ENCODE measurements at regions not wholly inside any gene's neighbourhood (a gene's known extent, or its start where the extent isn't known, plus 50 kb on each side); places are given as distances from the start of the nearest gene placed in this dataset.
"Not testable (repeated sequence)": the region's sequence is repeated elsewhere in the genome, so short reads cannot be mapped to it uniquely, and the experiment has no call there.

DNA sequence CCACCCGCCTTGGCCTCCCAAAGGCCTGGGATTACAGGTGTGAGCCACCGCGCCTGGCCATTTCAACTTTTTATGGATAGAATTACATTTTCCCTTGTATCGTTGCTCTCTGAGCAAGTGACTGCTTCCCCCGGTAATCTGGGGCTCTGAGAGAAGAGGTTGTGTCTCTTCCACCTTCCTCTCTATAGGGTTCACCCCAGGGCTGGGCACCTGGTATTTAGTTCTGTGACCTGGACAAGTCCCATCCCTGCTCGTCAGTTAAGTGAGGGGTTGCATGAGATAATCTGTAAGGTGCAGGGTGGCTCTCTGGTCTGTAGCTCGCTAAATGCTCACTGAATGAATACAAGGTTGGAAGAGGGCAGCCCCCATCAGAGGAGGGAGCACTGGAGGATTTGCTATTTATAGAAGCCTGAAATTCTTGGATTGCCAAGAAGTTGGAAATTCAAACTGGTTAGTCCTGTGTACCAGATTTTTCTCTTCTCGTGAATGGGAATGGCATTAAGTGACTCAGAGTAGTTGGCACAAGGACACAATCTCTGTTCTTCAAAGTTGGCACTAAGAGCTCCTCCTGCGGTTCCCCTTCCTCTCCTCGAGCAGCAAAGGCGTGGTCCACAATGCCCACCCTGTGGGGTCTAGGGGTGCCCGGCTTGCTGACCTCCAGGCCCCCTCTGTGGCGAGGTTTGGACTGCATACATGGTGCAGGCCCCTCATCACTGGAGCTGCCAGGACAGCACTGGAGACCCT lies 68.1 kb upstream of the DLG1 start:
- no peak for DNase-seq

DNA sequence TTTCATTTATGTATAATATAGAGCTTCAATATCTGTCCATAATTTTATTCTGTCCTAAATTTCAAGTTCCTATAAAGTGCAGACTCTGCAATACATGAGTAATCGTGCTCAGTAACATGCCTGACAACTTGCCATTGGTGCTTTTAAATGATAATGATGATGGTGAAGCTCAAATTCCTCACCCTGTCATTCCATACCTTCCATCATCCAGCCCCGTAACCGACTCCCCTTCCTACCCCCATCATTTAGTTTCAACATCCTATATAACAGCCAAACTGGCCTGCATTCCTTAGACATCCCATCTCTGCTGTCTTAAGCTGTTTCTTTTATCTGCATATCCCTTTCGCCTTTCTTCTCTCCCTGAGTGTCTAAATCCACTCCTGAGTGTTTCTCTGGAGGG lies 67.2 kb upstream of the DLG1 start:
- no peak for DNase-seq

DNA sequence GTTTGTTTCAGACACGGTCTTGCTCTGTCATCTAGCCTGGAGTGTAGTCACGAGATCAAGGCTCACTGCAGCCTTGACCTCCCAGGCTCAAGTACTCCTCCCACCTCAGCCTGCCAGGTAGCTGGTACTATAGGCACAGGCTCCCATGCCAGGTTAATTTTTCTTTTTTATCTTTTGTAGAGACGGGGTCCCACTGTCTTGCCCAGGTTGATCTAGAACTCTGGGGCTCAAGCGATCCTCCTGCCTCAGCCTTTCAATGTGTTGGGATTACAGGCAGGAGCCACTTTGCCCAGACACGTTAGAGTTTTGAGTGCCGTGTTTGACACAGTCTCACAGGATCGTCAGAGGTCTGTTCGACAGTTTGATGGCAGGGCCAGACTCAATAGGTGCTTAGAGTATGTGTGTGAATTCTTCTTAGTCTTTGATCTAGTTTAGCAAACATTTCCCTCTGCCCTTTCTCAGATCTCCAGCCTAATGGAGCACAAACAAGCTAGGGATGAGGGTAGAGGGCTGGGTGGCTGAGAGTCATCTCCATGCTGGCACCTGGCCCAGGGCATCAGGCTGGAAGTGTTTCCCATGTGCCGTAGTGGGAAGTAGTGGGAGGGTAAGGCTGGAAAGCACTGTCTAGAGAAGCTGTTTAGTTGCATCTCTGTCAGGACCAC lies 66.1 kb upstream of the DLG1 start:
- DNase-seq, result no peak

DNA sequence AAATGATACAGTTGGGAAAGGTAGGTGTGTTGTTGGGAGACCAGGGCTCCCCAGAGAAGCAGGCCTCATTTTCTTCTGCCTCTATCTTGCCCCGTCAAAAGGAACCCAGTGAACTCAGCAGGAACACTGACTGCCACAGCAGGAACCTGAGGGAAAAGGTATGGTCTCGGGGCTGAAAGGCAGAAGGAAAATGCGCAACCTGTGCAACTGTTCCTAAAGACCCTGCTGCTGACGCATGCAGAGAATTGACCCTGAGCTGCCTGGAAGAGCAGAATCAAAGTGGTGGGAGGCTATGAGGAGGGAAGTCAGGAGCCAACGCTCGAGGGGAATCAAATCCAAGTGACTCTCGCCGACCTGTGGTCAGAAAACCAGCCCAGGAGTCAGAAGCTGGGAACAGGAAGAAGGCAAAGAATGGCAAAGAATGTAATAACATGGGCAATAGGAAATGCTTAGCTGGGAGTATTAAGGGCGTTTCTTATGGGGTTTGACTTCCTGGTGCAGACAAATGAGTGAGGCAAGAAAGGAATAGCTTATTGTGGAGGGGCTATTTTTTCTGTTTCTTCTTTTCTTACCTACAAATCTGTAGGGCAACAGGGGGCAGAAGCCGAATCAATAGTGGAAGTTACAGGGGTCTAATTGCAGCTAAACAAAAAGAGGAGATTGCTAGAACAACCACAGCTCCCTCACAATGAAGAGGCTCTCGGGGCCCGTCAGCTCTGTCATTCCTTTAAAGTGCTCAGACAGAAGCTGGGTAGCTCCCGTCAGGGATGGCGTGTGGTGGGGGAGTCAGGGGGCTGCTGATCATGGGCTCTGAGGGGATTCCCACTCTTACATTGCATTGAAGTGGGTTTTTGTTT lies 65.4 kb upstream of the DLG1 start:
- no peak for DNase-seq

DNA sequence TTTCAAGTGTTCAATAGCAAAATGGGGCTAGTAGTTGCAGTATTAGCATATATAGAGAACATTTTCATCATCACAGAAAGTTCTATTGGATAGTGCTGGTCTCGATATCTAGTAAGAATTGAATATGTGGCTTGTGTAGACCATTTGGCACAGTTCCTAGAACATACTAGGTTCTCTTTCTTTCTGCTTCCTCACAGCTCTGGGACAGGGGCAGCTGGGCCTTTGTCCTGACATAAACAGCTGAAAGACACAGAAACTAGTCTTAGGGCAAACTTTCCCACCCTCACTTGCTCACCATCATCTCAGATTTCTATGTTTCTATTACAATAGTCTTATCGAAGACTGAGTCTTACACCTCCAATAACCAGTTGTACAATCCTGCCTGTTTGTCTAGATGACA lies 63.7 kb upstream of the DLG1 start:
- no peak for DNase-seq

DNA sequence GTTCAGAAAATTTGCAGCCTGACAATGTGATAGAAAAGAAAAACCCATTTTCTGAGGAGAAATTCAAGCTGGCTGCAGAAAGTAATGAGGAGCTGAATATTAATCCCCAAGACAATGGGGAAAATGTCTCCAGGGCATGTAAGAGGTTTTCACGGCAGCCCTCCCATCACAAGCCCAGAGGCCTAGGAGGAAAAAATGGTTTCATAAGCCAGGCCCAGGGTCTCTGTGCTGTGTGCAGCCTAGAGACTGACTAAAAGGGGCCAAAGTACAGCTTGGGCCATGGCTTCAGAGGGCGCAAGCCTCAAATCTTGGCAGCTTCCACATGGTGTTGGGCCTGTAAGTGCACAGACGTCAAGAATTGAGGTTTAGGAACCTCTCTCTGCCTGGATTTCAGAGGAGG lies 61.7 kb upstream of the DLG1 start:
- not testable (repeated sequence) for DNase-seq

DNA sequence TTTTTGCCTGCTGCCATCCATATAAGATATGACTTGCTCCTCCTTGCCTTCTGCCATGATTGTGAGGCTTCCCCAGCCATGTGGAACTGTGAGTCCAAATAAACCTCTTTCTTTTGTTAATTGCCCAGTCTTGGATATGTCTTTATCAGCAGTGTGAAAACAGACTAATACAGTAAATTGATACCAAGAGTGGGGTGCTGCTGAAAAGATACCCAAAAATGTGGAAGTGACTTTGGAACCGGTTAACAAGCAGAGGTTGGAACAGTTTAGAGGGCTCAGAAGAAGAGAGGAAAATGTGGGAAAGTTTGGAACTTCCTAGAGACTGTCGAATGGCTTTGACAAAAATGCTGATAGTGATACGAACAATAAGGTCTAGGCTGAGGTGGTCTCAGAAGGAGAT lies 61.1 kb upstream of the DLG1 start:
- DNase-seq, result not testable (repeated sequence)

DNA sequence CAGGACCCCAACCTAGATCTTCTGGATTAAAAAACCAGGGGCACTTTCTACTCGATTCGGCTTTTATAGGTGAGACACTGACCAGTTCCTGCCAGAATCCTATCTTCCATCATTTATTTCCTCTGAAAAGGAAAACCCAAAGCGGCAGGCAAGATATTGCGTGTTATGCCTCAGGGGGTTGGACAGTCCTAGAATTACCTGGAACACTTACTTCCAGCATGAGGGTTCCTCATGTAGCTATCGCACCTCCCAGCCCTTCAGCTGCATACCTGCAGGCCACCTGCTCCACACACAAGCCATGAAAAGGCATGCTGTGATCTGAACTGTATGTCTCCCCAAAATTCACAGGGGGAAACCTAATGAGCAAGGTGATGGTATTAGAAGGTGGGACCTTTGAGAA lies 58.3 kb upstream of the DLG1 start:
- DNase-seq, result no peak

DNA sequence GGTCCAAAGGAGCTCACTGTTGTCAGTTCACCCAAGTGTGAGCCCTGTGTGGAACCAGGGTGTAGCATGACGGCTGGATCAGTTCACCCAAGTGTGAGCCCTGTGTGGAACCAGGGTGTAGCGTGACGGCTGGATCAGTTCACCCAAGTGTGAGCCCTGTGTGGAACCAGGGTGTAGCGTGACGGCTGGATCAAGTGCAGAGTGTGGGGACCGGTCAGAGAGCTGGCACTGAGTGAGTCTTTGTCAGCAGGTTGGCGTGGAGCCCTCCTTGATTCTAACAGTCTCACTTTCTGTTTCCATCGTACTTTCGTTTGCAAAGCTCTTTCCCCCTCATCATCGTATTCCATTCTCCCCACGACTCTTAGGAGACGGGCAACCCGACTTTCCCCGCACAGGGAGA lies 57.9 kb upstream of the DLG1 start:
- DNase-seq, result no peak

DNA sequence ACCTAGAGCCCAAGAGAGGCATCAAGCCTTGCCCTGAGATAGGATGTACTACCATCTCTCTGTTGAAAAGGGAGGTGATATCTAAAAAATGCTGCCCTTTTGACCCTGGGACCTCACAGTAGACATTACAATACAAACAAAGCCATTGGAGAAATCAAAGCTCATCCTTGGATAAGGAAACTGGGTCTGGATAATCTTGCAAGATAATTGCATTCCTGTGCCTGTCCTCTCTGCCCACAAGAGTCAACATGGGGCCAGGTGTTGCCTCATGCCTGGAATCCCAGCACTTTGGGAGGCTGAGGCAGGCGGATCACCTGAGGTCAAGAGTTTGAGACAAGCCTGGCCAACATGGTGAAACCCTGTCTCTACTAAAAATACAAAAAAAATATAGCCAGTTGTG lies 57.3 kb upstream of the DLG1 start:
- no peak for DNase-seq

DNA sequence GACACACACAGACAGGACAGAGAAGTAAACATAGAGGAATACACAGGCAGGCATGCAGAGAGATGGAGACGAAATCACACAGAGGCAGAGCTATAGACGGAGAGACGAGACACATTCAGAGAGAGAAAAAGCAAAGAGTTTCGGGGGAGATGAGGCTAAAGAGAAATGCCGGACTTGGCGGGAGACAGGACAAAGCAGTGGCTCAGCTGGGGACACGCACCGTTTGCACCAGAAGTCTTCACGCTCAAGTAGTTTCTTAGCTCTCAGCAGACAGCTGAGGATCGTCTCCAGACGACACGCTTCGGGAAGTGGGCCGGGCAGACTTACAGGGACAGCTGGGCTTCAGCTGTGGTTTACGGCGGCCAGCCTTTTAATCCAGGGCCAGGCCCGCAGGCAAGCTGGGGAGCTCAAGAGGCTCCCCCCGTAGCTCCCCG lies 56.2 kb upstream of the DLG1 start:
- DNase-seq, result no peak

DNA sequence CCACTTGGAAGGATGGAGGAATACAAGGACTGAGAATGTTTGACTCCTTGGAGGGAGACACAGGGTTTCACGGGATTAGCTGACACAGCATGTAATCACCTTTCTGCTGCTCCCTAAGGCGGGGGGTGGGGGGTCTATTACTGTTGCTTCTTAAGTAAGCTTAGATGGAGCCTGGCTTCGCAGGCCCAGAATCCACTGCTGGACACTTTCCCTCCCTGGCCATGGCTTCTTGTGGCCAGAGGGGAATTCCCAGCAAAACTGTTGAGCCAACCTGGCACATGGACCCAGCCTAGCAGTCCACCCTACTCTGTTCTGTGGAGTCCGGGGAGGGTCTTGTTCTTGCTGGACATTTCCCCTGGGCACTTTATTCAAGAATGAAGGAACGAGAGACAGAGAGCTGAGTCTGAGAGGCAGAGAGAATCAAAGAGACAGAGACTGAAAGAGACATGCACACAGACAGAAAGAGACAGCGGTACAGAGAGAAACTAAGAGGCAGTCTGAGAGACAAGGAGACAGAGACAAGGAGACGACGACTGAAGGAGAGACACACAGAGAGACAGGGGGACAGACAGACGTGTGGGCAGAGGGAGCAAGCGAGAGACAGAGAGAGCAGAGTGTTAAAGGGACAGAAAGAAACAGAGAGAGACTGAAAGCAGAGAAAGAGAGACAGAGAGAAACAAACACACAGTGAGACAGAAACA lies 55.6 kb upstream of the DLG1 start:
- DNase-seq, result no peak

DNA sequence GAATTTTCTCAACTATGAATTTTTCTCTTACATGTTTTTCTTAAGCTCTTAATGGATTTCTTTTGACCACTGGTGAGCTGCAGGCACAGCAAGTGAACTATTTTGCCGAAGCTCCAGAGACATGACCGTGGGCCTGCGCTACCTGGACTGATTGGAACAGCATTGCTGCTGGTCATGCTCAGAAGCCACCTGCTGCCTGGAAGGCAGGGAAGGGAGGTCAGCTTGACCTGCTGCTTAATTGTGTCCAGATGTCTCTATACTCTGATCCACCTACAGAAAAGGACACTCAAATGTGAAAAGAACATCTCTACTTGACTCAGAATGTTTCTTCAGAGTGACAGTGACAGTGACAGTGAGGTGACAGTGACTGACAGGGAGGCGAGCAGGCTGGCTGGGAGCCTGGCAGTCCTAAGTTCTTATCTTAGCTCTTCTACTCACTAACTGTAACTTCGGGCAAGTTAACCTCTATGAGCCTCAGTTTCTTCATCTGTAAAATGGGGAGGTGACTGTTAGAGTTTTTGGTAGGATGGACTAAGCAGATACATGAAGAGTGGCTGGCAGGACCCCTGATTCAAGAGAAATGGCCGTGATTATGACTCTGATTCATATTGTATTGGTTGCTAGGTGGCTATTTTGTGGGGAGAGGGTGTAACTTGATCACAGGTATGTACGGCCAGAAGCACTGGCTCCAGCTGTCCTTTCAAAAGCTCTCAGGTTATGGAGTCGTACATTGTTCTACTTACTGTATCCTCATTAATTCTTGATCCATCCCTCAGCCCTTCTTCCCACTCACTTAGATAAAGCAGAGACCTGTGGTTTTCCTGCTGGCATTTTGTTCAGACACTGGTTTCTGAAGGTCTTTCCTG lies 54.8 kb upstream of the DLG1 start:
- DNase-seq, result no peak

DNA sequence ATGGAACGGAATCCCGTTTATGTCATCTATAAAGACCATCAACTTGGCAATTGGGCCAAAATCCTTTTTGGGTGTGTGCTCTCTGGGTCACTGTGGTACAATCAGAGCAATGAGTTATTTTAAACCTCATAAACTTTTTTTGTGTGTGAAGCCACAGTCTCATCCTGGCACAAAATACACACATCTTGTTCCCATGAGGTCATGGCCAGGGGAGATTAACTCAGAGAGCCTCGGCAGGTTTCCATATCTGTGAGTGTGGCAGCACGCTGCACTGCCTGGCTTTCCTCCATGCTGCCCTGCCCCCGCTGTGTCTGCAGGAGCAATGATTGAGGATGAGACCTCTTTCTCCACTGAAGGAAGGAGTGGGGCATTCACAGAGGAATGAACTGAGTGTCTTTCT lies 54.0 kb upstream of the DLG1 start:
- no peak for DNase-seq

DNA sequence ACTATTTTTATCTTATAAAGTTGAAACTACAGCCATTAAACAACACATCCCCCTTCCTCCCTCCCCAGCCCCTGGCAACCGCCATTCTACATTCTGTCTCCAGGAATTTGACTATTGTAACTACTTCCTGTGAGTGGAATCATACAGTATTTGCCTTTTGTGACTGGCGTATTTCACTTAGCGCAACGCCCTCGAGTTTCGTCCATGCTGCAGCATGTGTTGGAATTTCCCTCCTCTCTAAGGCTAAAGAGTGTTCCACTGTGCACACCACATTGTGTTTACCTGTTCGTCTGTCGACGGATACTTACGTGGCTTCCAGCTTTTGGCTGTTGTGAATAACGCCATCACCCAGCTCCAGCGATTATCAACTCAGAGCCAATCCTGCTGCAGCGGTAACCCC lies 52.0 kb upstream of the DLG1 start:
- no peak for DNase-seq

DNA sequence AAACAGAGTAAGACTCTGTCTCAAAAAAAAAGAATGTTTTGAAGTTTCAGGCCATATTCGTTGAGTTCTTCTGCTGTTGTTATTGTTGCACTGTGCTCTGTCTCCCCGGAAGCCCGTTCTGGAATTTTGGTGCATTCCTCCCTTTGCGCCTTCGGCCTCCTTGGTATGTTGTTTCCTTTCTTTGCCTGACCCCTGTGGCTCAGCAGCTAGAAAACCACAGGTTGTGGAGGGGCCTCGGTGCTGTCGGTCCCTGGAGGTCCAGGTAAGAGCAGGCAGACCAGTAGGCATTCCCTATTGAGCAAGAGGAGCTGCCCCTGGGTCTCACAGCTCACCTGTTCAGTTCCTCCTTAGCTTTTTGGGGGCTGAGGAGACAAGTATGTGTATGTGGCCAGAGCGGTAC lies 51.0 kb upstream of the DLG1 start:
- no peak for DNase-seq
